HG03521 (cell line): ENCODE measurements at regions not wholly inside any gene's neighbourhood (a gene's known extent, or its start where the extent isn't known, plus 50 kb on each side); places are given as distances from the start of the nearest gene placed in this dataset.

Experiments
- ATAC-seq: cut with Tn5 transposase; IDR thresholded peaks from one replicate; pipeline ENCODE4 v1.9.1; 2021; ENCODE audit warnings: mild to moderate bottlenecking, moderate library complexity; ENCODE audit not compliant: unreplicated experiment

DNA sequence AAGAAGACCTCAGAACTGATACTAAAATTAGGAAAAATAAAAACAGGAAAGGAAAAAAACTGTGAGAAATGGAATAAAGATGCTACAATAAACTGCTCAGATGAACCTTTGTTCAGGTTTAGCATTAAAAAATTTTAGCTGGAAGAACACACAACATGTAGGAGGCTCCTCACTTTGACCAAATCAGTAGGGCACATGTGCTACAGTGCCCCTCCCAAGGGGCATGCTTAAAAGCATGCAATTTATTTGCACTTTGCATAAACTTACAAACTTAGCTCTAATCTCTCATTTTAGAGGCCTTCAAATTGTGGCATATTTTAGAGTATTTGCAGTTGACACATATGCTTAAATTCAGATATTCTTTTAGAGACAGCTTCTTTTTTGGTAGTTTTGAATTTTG lies 570.2 kb downstream of the UTRN start:
- ATAC-seq = no peak

DNA sequence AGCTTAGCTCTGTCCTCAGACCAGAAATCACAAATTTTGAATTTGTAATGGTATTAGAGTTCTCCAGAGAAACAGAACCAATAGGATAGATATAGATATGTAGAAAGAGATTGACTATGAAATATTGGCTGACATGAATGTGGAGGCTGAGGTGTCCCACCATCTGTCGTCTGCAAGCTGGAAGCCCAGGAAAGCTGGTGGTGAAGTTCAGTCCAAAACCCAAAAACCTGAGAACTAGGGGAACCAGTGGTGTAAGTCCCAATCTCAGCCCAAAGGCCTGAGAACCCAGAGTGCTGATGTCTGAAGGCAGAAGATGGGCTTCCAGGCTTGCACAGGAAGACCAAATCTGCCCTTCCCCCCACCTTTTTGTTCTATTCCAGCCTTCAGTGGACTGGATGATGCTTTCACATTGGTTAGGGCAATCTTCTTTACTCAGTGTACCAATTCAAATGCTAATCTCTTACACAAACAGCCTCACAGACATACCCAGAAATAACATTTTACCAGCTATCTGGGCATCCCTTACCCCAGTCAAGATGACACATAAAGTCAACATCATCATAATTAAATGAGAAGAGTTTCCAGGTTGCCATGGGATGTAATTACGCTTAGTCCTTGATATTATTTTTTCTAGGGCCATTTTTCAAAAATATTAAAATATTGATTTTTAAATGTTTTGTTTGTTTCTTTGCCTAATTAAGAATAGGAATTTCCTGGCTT lies 570.8 kb downstream of the UTRN start:
- ATAC-seq = no peak

DNA sequence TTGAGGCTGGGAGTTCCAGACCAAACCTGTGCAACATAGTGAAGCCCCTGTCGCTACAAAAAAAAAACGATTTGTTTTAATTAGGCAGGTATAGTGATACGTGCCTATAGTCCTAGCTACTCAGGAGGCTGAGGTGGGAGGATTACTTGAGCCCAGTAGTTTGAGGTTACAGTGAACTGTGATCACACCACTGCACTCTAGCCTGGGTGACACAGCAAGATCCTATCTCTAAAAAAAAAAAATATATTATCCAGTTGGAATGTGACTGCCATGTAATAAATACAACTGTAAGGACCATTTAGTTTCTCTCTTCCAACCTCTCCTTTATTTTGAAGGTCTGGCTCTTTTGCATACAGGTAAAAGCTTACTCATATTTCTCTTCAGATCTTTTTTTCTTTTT lies 571.5 kb downstream of the UTRN start:
- no peak for ATAC-seq

DNA sequence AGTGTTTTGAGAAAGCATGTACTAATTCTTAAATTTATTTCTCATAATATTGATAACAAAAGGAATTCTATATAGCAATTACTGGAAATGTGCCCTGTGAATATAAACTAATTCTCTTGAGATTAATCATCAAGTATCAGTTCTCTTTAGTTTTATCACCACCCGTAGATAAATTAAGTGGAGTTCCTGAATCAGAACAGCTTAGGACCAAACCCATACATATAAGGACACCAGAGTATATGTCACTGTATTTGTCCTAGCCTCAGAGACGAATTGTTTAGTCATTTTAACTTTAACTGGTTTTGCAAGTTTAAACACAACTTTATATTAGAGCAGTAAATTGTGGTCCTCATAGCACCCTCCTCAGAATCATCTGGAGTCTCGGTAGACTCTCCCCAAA lies 572.0 kb downstream of the UTRN start:
- ATAC-seq = no peak

DNA sequence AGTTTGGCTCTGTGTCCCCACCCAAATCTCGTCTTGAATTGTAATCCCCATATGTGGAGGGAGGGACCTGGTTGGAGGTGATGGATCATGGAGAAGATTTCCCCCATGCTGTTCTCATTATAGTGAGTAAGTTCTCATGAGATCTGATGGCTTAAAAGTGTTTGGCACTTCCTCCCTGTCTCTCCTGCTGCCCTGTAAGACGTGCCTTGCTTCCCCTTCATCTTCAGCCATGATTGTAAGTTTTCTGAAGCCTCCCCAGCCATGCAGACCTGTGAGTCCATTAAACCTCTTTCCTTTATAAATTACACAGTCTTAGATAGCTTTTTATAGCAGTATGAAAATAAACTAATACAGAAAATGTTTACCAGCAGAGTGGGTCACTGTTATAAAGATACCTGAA lies 577.6 kb downstream of the UTRN start:
- no peak for ATAC-seq

GRCh38 chr6:144867761-144868160 lies 582.6 kb downstream of the UTRN start:
- ATAC-seq = no peak

DNA sequence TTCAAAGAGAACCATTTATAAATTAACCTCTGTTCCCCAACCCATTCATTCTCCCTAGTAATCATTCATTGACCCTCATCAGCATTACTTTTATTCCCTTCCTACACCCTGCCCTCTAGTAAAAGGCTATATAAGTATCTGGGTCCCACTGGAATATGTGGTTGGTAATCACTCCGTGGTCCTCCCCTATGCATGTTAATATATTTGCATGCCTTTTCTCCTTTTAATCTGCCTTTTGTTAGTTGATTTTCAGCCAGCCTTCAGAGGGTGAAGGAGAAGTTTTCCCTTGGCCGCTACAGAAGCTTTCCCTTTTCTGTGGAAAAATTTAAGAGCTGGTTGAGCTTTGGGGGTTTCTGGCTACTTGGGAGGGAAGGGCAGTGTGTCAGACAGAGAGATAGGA lies 585.6 kb downstream of the UTRN start:
- ATAC-seq = no peak

GRCh38 chr6:144873623-144874378 lies 588.7 kb downstream of the UTRN start:
- ATAC-seq = no peak

- no peak for ATAC-seq
These were observed 591.6 kb downstream of the UTRN start for GRCh38 chr6:144876689-144877088.

DNA sequence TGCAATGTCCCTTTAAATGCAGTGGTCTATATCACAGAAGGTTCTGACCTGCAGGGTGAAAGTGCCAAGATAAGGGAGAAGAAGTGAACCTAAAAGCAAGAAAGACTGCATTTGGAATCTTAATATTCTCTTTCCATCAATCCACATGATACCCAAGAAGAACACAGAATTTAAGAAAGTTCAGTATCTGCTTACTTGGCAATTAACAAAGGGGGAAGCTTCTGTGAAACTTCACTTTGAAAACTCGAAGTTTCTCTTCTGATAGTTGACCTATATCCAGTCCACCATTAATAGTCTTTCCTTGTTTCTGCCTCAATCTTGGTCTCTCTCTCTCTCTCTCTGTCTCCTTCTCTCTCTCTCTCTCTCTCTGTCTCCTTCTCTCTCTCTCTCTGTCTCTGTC lies 592.0 kb downstream of the UTRN start:
- ATAC-seq = no peak

DNA sequence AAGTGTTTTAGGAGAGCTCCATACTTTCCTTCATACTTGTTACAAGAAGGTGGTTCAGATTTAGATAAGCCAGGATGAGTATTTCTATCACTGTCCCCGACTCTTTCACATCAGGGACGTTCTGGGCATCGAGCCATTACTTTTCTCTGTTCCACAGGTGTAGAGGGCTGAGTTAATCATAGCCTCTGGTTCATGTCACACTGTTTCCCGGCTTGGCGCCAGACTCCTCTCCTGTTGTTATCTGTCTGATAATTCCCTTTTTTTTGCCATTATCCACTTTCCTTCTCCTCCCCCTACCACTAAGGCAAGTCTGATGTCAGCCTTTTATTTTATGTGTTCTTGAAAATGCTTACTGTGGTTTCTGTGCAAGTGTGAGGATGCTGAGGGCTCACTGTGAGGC lies 593.4 kb downstream of the UTRN start:
- no peak for ATAC-seq

GRCh38 chr6:144879436-144879835 lies 594.3 kb downstream of the UTRN start:
- no peak for ATAC-seq

DNA sequence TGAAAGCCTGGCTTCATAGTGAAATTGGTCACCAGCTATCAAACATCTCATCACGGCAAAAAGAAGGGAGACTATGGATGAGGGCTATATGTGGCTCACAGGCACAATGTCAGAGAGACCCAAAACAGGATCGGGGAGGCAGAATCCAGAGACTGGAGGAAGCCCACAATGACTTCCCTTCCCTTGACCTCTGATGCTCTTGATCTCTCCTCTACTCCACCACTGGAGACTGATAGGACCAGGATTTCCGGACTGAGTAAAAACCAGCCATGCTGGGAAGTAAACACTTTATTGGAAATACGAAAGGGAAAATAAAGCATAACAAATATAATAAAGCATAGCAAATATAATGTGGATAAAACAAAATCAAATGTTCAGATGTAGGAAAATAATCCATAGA lies 597.3 kb downstream of the UTRN start:
- no peak for ATAC-seq

DNA sequence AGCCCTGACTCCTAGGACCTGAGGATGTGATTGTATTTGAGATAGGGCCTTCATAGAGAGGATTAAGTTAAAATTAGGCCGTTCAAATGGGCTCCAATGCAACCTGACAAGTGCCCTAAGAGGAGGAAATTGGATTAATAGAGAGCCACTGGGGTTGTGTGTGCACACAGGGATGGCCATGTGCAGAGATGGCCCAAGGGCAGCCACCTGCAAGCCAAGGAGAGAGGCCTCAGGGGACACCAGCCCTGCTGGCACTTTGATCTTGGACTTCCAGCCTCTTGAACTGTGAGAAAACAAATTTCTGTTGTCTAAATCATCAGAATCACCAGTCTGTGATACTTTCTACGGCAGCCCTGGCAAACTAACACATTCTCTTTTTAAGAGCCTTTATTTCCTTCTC lies 598.8 kb downstream of the UTRN start:
- no peak for ATAC-seq

DNA sequence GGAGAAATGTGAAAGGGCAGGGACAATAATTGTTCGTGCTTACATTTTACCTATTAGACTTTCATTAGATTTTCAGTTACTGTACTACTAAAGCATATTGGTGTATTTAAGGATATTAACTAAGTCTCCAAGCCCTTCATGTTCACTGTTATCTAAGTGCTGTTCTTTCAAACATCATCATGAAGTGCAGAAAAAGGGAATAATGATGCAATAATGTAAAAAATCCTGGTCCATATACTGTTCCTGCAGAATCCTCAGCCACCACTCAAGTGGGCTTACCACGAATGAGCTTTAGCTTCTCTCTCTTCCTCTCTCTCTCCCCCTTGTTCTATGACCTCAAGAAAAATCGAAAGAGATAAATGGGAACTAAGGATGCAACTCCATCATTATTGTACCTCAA lies 600.7 kb downstream of the UTRN start:
- no peak for ATAC-seq

DNA sequence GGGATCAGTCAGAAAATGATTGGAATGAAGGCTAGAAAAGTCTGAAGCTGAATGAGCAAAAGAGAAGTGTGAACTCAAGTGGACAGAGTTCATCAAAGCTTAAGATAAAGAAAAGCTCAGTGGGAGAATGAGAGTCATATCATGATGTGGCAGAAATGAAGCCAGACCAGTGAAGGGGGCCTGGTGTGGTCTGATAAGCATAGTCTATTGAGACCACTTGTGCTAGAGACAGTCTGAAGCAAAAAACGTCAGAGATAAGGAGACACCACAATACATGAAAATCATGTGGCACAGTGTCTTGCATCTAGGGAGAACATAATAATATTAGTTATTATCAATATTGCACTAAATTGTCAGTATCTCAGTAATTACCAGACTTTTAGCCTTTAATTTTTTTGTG lies 601.5 kb downstream of the UTRN start:
- no peak for ATAC-seq

- ATAC-seq = no peak
These were observed 603.5 kb downstream of the UTRN start for GRCh38 chr6:144888621-144889020.

- ATAC-seq = no peak
These were observed 608.6 kb downstream of the UTRN start for GRCh38 chr6:144893680-144894151.

- ATAC-seq = no peak
These were observed 609.1 kb downstream of the UTRN start for GRCh38 chr6:144894240-144894639.

DNA sequence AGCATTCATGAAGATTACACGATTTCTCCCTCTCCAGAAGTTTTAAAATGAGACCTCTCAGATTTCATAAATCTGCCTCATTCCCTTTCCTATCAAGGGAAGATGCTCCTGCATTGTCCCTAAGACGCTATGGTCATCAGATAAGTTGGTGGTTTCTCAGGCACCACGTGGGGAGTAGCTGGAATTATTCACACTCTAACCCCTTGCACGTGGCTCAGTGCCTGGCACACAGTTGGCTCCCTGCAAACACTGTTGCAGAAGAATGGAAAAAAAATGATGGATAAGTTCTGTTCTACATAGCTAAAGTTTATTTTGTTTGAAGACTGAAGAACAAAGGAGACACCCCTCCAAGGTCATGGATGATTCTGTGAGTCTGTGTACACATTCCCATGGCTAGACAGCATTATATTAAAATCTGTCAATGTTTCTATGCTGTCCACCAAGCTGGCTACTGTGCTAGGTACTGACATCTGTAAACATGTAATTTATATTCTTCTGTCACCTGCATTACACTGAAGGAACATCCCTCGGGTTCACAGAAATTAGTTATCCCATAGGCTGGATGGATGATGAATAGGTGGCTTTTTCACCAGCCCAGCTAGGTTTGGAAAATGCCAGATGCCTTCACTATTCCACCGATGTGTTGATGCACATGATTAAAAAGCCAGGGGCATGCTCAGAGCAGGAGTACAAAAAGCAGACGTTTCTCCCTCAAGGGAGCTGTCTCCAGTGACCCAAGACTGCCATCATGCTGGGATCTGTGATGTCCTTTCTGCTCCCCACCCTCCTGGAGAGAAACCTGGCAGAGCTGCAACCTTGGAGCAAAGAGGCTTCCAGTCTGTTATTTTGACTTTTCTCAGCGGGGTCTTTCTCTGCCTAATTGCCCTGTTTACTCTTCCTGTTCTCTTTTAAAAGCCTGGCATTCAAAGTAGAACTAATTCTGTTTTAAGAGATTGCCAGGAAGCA lies 610.5 kb downstream of the UTRN start:
- no peak for ATAC-seq

DNA sequence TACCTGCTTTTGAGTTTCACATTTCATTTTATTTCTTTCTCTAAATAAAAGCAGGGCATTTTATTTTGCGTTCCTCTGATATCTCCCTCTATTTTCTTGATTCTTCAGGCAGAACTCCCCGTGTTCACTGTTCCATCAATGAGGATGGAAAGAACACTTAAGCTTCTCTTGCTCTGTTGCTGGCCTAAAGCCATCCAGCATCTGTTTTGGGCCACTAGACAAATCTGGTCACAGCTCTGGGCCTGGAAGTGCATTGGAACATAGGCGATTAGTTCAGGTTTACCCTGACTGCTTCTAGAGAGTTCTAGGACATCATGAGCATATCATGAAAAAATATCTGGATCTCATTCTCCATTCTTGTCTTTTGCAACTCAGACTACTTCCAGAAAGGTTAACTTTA lies 611.2 kb downstream of the UTRN start:
- ATAC-seq = no peak
